ENCODE measurements at regions not wholly inside any gene's neighbourhood (a gene's known extent, or its start where the extent isn't known, plus 50 kb on each side); places are given as distances from the start of the nearest gene placed in this dataset.

DNA sequence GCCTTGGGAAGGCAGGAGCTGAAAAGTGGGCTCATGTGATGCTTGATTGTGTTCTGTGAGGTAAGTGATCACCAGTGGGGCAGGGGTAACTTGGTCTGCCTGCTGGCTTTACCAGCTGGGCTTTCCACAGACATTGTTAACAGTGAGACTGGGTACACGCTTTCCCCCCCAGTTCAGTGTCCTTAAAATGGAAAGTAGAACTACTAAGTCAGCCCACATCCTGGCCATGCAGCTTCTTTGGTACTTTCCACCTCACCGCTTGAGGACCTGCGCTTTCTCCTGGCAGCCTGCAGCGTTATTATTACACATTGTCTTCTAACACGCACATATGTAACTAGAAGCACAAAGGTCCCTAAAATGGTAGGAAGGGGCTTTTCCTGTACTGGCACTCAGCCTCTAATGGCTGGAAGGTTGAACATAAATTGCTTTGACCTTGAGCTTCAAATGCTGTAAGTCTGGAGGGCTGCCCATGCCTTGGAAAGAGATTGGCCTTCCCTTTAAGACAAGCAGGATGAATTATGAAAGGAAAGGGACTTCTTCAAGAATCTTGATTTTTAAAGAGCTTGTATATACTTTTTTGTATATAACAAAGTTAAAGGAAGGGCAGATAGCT, 216.1 kb upstream of the ROPN1 start:
- Histone ChIP-seq H3K9me3 (ENCODE audit: control insufficient read depth in 2 of 3, insufficient read depth in 1 of 3, low read length in 3 of 3) (no peaks in the 10 kb centered on the region), H3K4me1 (ENCODE audit: control insufficient read depth in 2 of 3, insufficient read depth in 2 of 3, low read depth in 1 of 3, low read length in 3 of 3) (no peaks in the 10 kb centered on the region), H3K27ac (ENCODE audit: low read depth in 2 of 2, low read length in 2 of 2) (no peak overlapping the region), H3K27me3 (ENCODE audit: control insufficient read depth, insufficient read depth, low read length) (no peaks in the 10 kb centered on the region), H3K36me3 (ENCODE audit: control insufficient read depth in 2 of 3, insufficient read depth in 3 of 3, low read length in 3 of 3) (no peaks in the 10 kb centered on the region), H3K4me3 (ENCODE audit: low read length in 3 of 3) (no peak overlapping the region), H3K9ac (ENCODE audit: low read length in 3 of 3) (no peak overlapping the region)
- intact Hi-C loops (cut with DNase I), result no loop called here
- FAIRE-seq (no peak), DNase-seq (peak in 1 of 5 donors; percentile 38)
- no peak for TF ChIP-seq CTCF (IDR thresholded peaks at IDR 0.05; ENCODE audit: borderline replicate concordance, extremely low read depth, insufficient read depth)

DNA sequence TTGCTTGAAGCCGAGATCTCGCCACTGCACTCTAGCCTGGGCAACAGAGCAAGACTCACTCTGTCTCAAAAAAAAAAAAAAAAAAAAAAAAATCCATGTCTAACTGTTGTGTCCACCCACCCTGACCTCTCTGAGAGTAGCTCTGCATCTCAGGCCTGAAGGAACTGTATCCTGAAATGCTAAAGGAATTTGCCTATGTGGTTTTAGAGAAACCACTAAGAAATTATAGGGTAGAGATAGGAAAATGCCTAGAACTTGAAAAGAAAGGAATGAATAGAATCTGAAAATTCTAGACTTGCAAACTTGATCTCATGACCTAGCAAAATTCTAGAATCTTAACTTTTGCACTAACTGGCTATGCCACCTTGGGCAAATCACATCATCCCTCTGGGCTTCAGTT, 217.5 kb upstream of the ROPN1 start:
- Histone ChIP-seq H3K9me3 (ENCODE audit: control insufficient read depth in 2 of 3, insufficient read depth in 1 of 3, low read length in 3 of 3) (no peaks in the 10 kb centered on the region), H3K4me3 (ENCODE audit: low read length in 3 of 3) (no peak overlapping the region), H3K36me3 (ENCODE audit: control insufficient read depth in 2 of 3, insufficient read depth in 3 of 3, low read length in 3 of 3) (no peaks in the 10 kb centered on the region), H3K9ac (ENCODE audit: low read length in 3 of 3) (no peak overlapping the region), H3K27ac (ENCODE audit: low read depth in 2 of 2, low read length in 2 of 2) (no peak overlapping the region), H3K27me3 (ENCODE audit: control insufficient read depth, insufficient read depth, low read length) (no peaks in the 10 kb centered on the region), H3K4me1 (ENCODE audit: control insufficient read depth in 2 of 3, insufficient read depth in 2 of 3, low read depth in 1 of 3, low read length in 3 of 3) (no peaks in the 10 kb centered on the region)
- DNase-seq (no peak), FAIRE-seq (no peak)
- intact Hi-C loops (cut with DNase I), result no loop called here
- no peak for TF ChIP-seq CTCF (IDR thresholded peaks at IDR 0.05; ENCODE audit: borderline replicate concordance, extremely low read depth, insufficient read depth)

- no peaks in the 10 kb centered on the region for H3K36me3 ChIP-seq (ENCODE audit: control insufficient read depth in 2 of 3, insufficient read depth in 3 of 3, low read length in 3 of 3)
- FAIRE-seq (no peak), DNase-seq (no peak)
- H3K9ac ChIP-seq (ENCODE audit: low read length in 3 of 3), result no peak overlapping the region
- no peaks in the 10 kb centered on the region for H3K9me3 ChIP-seq (ENCODE audit: control insufficient read depth in 2 of 3, insufficient read depth in 1 of 3, low read length in 3 of 3)
- intact Hi-C loops (cut with DNase I), result no loop called here
- H3K4me1 ChIP-seq (ENCODE audit: control insufficient read depth in 2 of 3, insufficient read depth in 2 of 3, low read depth in 1 of 3, low read length in 3 of 3), result no peaks in the 10 kb centered on the region
- no peak for TF ChIP-seq CTCF (IDR thresholded peaks at IDR 0.05; ENCODE audit: borderline replicate concordance, extremely low read depth, insufficient read depth)
- H3K27ac ChIP-seq (ENCODE audit: low read depth in 2 of 2, low read length in 2 of 2), result no peak overlapping the region
- no peaks in the 10 kb centered on the region for H3K27me3 ChIP-seq (ENCODE audit: control insufficient read depth, insufficient read depth, low read length)
- H3K4me3 ChIP-seq (ENCODE audit: low read length in 3 of 3), result no peak overlapping the region
Measured at GRCh38 chr3:124210899-124211298, 219.0 kb upstream of the ROPN1 start.

- Histone ChIP-seq H3K9ac (ENCODE audit: low read length in 3 of 3) (no peak overlapping the region), H3K9me3 (ENCODE audit: control insufficient read depth in 2 of 3, insufficient read depth in 1 of 3, low read length in 3 of 3) (no peaks in the 10 kb centered on the region), H3K4me3 (ENCODE audit: low read length in 3 of 3) (no peak overlapping the region), H3K27ac (ENCODE audit: low read depth in 2 of 2, low read length in 2 of 2) (no peak overlapping the region), H3K4me1 (ENCODE audit: control insufficient read depth in 2 of 3, insufficient read depth in 2 of 3, low read depth in 1 of 3, low read length in 3 of 3) (no peaks in the 10 kb centered on the region), H3K27me3 (ENCODE audit: control insufficient read depth, insufficient read depth, low read length) (no peaks in the 10 kb centered on the region), H3K36me3 (ENCODE audit: control insufficient read depth in 2 of 3, insufficient read depth in 3 of 3, low read length in 3 of 3) (no peaks in the 10 kb centered on the region)
- DNase-seq (no peak), FAIRE-seq (no peak)
- TF ChIP-seq CTCF (IDR thresholded peaks at IDR 0.05; ENCODE audit: borderline replicate concordance, extremely low read depth, insufficient read depth), result no peak
- intact Hi-C loops (cut with DNase I), result no loop called here
Measured at GRCh38 chr3:124213641-124214040, 221.7 kb upstream of the ROPN1 start.
